NCI-H82 treated with DMSO at 0.1 percent for 48 hours (cell line): ENCODE measurements at regions not wholly inside any gene's neighbourhood (a gene's known extent, or its start where the extent isn't known, plus 50 kb on each side); places are given as distances from the start of the nearest gene placed in this dataset.
"Not testable (repeated sequence)": the region's sequence is repeated elsewhere in the genome, so short reads cannot be mapped to it uniquely, and the experiment has no call there.

Source experiments
- DNase-seq: peaks from one replicate; lab custom pipeline; 2025; ENCODE audit not compliant: unreplicated experiment; lab: John Stamatoyannopoulos, UW

GRCh38 chr6:21741221-21742109 lies 147.9 kb downstream of the SOX4 start:
- DNase-seq = no peak

- no peak for DNase-seq
These were observed 148.7 kb downstream of the SOX4 start for GRCh38 chr6:21742238-21742660.

- DNase-seq = no peak
These were observed 150.8 kb downstream of the SOX4 start for GRCh38 chr6:21744331-21744730.

- no peak for DNase-seq
These were observed 152.2 kb downstream of the SOX4 start for GRCh38 chr6:21745543-21746337.

GRCh38 chr6:21747441-21747840 lies 153.9 kb downstream of the SOX4 start:
- DNase-seq = no peak

GRCh38 chr6:21748343-21749056 lies 154.9 kb downstream of the SOX4 start:
- peak; percentile 53 for DNase-seq

- peak; percentile 55 for DNase-seq
These were observed 156.2 kb downstream of the SOX4 start for GRCh38 chr6:21749754-21750153.

GRCh38 chr6:21750575-21750974 lies 157.0 kb downstream of the SOX4 start:
- no peak for DNase-seq

- no peak for DNase-seq
These were observed 158.1 kb downstream of the SOX4 start for GRCh38 chr6:21751608-21752007.

GRCh38 chr6:21752054-21752811 lies 158.7 kb downstream of the SOX4 start:
- DNase-seq = no peak

GRCh38 chr6:21753241-21754108 lies 159.9 kb downstream of the SOX4 start:
- no peak for DNase-seq

- no peak for DNase-seq
These were observed 161.3 kb downstream of the SOX4 start for GRCh38 chr6:21754891-21755290.

GRCh38 chr6:21756487-21756886 lies 162.9 kb downstream of the SOX4 start:
- no peak for DNase-seq

- DNase-seq = not testable (repeated sequence)
These were observed 163.8 kb downstream of the SOX4 start for GRCh38 chr6:21757392-21757791.

- no peak for DNase-seq
These were observed 166.2 kb downstream of the SOX4 start for GRCh38 chr6:21759721-21760120.

GRCh38 chr6:21761053-21761730 lies 167.6 kb downstream of the SOX4 start:
- DNase-seq = not testable (repeated sequence)

GRCh38 chr6:21764989-21765388 lies 171.4 kb downstream of the SOX4 start:
- DNase-seq = no peak

GRCh38 chr6:21767891-21768648 lies 174.5 kb downstream of the SOX4 start:
- no peak for DNase-seq
